ENCODE measurements at regions not wholly inside any gene's neighbourhood (a gene's known extent, or its start where the extent isn't known, plus 50 kb on each side); places are given as distances from the start of the nearest gene placed in this dataset.
A peak's percentile ranks its signal among the peaks of the same experiment; 100 is the strongest.

DNA sequence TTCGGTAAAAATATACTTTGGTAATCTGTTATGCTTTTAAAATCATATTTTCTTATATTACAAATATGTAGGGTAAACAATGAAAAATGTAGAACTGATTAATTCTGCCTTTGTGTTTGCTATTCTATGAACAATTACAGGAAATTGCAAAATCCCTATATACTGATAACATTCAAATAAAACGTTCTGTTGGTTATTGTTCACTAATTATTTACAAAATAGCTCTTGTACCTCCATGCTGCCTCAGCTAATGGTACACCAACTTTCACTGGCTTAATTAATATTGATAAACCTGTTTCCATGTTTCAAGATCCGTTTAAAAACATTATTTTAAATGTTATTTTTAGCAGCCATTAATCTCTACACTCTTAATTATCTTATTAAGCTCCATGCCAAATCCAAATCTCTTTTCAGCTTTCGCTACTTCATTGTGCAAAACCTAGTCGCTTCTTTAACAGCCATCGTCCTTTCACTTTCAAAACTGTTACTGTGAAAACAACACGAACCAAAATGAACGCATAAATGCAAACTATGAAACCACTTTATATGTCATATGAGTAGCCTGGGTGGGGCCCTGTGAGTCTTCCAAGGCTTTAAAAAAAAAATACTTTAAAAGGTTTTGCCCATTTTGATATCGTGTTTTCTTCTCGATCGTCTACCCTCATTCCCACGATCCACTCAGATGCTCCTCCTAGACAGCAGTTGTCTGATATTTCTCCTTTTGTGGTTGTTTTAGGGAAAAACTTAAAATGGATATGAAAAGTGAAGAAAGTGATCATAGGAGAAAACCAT lies 807.1 kb downstream of the USP25 start:
- Histone ChIP-seq H3K4me1 (peaks cover 0 to 27% of the 10 kb centered on the region in 2 donors), H3K4me3 (peak overlapping the region; percentile 50 to 52), H3K36me3 (no peaks in the 10 kb centered on the region), H3K27ac (peak overlapping the region; percentile 82 to 90), H3K9me3 (no peaks in the 10 kb centered on the region), H3K27me3 (no peaks in the 10 kb centered on the region)
- TF ChIP-seq, protein P1, sequence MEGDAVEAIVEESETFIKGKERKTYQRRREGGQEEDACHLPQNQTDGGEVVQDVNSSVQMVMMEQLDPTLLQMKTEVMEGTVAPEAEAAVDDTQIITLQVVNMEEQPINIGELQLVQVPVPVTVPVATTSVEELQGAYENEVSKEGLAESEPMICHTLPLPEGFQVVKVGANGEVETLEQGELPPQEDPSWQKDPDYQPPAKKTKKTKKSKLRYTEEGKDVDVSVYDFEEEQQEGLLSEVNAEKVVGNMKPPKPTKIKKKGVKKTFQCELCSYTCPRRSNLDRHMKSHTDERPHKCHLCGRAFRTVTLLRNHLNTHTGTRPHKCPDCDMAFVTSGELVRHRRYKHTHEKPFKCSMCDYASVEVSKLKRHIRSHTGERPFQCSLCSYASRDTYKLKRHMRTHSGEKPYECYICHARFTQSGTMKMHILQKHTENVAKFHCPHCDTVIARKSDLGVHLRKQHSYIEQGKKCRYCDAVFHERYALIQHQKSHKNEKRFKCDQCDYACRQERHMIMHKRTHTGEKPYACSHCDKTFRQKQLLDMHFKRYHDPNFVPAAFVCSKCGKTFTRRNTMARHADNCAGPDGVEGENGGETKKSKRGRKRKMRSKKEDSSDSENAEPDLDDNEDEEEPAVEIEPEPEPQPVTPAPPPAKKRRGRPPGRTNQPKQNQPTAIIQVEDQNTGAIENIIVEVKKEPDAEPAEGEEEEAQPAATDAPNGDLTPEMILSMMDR (IDR thresholded peaks at IDR 0.05) = no peak
- no peak for DNase-seq (ENCODE audit: low spot score)

DNA sequence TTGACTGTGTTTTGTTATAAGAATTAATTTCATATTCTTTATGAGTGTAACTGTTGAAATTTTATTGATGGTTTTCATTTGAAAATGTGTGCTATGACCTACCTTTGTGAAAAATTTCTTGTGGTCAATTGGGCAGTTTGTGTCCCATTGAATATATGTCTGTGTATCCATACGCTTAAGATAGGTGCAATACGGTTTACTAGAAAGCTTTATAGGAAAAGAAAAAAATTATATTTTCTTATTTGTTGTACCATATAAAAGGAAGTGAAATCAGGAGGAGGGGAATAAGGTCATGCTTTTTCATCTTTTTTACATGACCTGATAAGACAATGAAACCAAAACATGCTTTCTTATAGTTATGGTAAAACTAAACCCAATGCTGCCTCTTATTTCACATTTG lies 807.7 kb downstream of the USP25 start:
- H3K9me3 ChIP-seq = no peaks in the 10 kb centered on the region
- peak overlapping the region; percentile 82 to 90 for H3K27ac ChIP-seq
- H3K4me3 ChIP-seq = peak overlapping the region; percentile 50 to 52
- no peak for DNase-seq (ENCODE audit: low spot score)
- TF ChIP-seq, protein P1 (IDR thresholded peaks at IDR 0.05) = no peak
- no peaks in the 10 kb centered on the region for H3K27me3 ChIP-seq
- no peaks in the 10 kb centered on the region for H3K36me3 ChIP-seq
- H3K4me1 ChIP-seq = peaks cover 0 to 26% of the 10 kb centered on the region in 2 donors

DNA sequence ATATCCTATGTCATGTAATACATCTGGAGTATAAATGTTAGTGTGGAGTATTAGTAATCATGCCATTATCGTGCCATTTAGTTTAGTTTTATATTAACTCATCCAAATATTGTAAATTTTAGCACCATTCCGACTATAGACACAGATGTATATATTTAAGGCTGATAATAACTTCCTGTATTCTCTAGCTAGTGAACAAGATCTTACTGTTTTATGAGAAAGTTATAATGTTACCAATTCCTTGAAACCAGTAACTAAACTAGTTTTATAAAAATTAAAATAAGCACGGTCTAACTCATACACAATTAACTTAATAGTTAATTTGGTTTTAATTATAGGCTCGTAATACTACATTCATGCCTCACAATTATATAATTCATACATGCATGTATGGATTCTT lies 808.6 kb downstream of the USP25 start:
- Histone ChIP-seq H3K9me3 (no peaks in the 10 kb centered on the region), H3K27me3 (no peaks in the 10 kb centered on the region), H3K4me3 (peak overlapping the region in 1 of 2 donors; percentile 16), H3K27ac (peak overlapping the region; percentile 82 to 90), H3K36me3 (no peaks in the 10 kb centered on the region), H3K4me1 (peaks cover 0 to 17% of the 10 kb centered on the region in 2 donors)
- TF ChIP-seq, protein P1 (IDR thresholded peaks at IDR 0.05) = no peak
- no peak for DNase-seq (ENCODE audit: low spot score)

DNA sequence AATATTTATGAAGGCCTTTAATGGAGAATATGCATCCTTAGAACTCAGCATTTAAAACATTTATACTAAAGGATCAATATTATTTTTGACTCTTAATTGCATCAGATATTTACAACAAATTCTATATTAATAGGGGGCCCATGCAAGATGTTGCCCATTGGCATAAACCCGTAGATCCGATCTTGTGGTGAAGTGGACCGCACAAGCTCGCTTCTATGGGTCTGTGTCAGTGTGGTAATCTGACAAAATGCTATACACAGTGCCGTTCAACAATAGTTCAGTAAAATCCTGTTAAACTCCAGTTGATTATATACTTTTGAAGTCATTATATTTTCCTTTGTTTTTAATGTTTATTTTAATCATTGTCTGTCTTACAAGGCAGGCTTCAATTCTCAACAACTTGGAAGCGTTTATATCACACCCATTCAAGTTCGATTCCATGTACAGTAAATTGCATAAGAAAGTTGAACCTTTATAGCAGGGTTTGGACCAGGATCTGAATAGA lies 809.2 kb downstream of the USP25 start:
- TF ChIP-seq, protein P1 (IDR thresholded peaks at IDR 0.05) = no peak
- Histone ChIP-seq H3K4me3 (no peak overlapping the region), H3K27me3 (no peaks in the 10 kb centered on the region), H3K9me3 (no peaks in the 10 kb centered on the region), H3K27ac (peak overlapping the region; percentile 82 to 90), H3K4me1 (peaks cover 0 to 11% of the 10 kb centered on the region in 2 donors), H3K36me3 (no peaks in the 10 kb centered on the region)
- no peak for DNase-seq (ENCODE audit: low spot score)

DNA sequence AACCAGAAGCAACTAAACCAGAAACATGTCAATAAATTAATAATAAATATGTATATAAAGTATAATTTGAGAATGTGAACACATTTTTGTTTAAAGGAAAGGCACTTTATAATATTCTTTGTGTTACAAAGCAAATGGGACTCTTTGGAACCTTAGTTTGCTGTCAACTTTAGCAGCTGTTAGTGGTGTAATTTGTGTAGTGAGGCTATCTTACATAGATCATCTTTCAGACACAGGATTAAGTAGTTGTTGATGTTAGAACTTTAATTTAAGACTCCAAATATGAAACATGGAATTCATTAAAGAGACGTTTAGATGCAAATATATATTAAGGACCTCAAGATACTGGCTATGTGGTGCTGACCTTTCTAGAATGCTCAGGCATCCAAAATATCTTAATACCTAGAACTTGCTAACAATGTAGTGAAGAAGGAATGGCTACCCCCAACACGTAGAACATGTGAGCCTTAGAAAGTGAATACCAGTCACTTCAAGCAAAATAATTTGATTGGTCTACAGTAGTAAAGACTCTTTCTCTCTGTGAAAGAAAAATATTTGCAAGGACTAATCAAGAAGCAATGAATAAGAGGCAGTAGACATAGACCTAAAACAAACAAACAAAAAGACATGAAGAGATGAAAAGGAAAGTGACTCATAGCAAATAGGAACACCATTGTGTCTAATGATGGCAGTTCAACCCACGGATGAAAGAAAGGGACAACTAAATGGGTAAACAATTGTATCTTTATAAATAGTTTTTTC lies 811.4 kb downstream of the USP25 start:
- Histone ChIP-seq H3K9me3 (no peaks in the 10 kb centered on the region), H3K4me1 (peaks cover 0 to 7% of the 10 kb centered on the region in 2 donors), H3K4me3 (no peak overlapping the region), H3K27me3 (no peaks in the 10 kb centered on the region), H3K36me3 (no peaks in the 10 kb centered on the region), H3K27ac (no peak overlapping the region)
- DNase-seq (ENCODE audit: low spot score) = no peak
- TF ChIP-seq, protein P1 (IDR thresholded peaks at IDR 0.05) = no peak
